T-helper 2 cell treated with Interferon-gamma antibody and Interleukin-4, amounts not matched to agents 100 ng/mL and 5 ng/mL, for 36 hours (primary cell): ENCODE measurements at regions not wholly inside any gene's neighbourhood (a gene's known extent, or its start where the extent isn't known, plus 50 kb on each side); places are given as distances from the start of the nearest gene placed in this dataset.
"Not testable (repeated sequence)": the region's sequence is repeated elsewhere in the genome, so short reads cannot be mapped to it uniquely, and the experiment has no call there.

Source experiments
- intact Hi-C: fragments of 100-400 bp; cut with micrococcal nuclease; formaldehyde crosslinking; loops from one replicate; pipeline ENCODE4 v1.15.1; 2023

DNA sequence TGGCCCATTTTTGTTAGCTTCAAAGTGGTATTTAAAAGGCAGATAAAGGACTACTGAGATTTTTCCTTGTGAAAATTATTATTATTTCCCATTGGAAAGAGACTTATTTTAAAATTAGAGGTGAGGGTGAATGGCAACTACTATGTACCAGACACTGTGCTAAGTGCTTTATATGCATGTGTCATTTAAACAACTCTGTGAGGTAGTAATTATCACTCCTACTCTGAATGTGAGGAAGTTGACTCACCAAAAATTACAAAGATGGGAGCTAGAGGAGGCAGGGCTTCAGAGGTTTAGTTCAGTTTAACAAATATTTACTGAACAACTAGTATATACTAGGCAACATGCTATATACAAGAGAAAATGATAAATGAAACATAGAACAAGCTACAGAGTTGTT, 78.2 kb downstream of the MSL3 start:
- intact Hi-C loops: no loop called here

DNA sequence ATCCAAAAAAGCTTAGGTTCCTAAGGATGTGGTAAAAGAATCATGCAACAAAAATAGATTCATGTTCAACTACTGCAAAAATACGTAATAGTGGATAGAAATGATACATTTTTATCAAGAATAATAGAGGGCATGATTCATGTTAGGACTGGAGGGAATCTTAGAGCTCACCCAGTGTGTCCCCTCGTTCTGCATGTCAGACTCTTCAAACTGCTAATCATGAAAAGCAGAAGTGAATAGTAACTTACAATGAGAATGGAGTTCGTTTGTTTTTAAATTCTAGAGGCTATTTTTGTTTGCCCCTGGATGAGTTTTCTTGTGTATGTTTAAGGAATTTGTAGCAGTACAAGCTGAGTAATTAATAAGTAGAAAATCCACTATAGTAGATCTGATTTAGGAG, 79.4 kb downstream of the MSL3 start:
- intact Hi-C loops: no loop called here

DNA sequence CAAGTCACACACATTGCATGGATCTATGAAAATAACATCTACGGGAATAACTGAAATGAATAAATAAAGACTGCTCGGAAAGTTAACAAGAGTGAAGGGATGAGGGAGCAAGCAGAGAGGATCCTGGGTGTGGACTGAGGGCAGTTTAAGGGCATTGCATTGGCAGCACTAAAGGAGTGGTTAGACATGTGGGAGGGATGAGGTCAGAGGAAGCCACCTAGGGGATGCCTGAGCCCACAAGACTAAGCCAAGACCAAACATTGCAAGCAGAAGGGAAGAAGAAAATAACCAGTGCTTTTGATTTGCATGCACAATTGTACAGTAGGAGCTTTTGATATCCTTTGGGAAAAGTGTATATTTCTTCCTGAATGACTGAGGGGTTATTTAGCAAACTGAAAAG, 106.1 kb downstream of the MSL3 start:
- intact Hi-C loops: no loop called here

DNA sequence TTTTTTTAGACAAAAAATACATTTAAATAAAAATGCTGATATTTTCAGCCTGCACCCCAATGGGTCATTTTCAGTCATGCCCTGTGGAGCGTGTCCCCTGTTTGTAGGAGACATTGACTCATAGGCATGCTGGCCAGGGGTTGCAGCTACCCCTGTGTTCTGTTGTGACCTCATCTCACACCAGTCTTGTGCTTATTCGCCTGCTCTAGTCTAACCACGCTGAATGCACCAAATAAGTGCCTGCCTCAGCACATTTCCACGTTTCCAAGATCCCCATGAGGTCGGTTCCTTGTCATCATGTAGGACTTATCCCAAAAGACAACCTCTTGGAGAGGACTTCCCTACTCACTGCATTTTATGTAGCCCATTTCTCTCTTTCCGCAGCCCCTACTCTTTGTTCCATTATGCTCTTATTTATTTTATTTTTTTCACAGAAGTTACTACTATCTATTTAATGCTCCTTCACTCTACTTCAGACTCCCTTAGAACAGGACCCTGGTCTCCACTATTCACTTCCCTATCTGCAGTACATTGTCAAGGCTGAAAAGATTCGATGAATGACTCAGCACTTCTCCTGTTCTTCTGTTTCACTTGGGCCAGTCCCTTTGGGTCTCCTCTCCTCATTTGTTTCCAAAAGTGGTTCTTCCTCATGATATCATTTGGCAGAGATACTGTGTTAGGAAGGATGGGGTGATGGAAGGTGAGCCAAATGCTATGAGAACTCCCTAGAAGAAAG, 109.7 kb downstream of the MSL3 start:
- intact Hi-C loops: no loop called here

DNA sequence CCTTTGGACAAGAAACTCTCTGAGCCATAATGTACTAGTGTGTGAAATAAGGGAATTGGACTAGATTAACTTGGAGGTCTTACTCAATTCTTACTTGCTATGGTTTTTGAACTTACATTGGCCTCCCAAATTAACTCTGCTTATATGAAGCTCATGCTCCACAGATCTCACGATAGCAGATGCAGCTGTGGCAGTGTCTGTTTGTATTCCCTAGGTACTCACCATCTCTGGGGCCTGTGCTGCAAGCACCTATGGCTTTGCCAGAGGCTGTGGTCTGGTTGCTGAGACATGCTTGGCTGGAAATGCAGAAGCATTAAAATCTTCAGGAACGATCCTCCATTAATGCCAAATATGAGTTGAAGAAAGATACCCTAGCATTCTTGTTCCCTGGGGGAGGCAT, 112.8 kb downstream of the MSL3 start:
- intact Hi-C loops: no loop called here

DNA sequence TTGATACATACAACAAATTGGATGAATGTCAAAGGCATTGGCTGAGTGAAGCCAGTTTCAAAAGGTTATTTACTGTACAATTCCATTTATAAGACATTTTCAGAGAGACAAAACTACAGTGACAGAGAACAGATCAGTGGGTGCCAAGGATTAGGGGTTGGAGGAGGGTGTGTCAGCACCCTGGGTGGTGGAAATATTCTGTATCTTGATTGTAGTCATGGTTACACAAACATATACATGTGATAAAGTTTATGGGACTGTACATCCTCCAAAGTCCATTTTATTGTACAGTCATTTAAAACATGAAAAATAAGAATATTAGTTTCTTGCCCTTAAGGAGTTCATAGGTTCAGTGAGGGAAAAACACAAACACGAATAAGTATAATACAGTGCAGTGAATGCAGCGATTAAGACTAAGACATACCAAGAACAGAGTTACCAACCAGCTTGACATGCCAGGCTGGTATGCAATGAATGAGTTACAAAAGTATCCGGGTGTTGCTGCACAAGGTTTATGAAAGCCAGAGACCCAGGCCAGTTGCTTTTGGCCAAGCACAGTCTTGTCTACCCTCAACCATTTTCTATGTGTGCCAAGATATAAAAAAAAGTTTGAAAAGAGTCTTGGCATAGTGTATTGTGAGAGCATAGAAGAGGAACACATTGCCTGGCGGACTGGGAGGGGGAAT, 123.6 kb downstream of the MSL3 start:
- intact Hi-C loops: no loop called here

DNA sequence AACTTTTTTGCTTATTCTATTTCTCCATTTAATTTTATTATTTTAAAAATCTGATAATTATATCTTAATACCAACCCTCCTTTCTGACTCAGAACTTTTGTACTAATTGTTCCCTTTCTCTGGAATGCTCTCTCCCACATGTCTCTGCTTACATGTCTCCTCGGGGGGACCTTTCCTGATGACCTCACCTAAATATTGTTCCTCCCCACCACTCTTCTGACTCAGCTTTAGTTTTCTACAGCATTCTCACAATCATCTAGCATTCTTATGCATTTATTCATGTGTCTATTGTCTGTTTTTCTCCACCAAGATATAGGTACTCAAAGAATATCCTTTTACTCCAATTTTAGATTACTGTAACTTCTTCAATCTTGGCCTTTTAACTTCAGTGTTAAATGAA, 128.7 kb downstream of the MSL3 start:
- intact Hi-C loops: no loop called here

DNA sequence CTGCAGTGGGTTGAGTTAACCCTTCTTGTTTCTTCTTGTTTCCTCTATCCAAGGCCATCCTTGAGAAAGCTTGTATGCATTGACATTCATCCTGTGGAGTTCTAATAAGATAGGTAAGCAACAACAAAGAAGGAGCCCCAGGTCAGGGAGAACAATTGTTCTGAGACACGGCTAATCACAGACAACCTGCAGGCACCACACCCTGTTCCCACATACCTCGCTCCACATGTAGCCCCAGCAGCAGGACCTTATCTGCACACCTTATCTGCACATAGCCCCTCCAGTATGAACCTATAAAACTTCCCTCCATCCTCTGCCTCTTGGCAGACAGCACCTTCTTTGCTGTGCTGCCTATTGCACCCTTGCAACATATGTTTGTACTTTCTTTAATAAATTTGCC, 129.1 kb downstream of the MSL3 start:
- intact Hi-C loops: no loop called here

DNA sequence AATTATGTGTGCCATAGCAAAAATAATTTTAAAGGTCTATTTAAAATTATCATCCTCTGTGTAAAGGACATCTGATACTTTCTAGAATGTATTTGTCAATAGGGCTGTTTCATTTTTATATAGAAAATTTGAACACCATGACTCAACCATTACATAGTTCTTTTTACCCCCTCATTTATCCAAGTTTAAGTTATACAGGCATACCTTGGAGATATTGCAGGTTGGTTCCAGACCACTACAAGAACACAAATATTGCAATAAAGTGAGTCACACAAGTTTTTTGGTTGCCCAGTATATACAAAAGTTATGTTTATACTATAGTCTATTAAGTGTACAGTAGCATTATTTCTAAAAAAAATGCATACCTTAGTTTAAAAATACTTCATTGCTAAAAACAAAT, 130.4 kb downstream of the MSL3 start:
- intact Hi-C loops: no loop called here

DNA sequence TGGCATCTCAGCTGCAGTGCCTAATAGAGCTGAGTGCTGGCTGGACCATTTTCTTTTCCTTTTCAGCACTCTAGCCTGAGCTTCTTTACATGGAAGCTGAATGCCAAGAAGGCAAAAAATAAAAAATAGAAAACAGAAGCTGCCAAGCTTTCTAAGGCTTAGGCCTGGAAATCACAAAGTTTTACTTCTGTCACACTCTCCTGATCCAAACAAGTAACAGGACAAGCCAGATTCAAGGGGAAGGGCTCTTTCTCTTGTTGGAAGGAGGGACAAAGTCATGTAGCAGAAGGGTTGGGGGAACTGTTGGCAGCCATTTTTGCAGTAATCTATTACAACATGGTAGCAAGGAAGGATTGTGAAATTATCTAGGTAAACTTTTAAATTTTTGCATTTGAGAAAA, 131.8 kb downstream of the MSL3 start:
- intact Hi-C loops: no loop called here

DNA sequence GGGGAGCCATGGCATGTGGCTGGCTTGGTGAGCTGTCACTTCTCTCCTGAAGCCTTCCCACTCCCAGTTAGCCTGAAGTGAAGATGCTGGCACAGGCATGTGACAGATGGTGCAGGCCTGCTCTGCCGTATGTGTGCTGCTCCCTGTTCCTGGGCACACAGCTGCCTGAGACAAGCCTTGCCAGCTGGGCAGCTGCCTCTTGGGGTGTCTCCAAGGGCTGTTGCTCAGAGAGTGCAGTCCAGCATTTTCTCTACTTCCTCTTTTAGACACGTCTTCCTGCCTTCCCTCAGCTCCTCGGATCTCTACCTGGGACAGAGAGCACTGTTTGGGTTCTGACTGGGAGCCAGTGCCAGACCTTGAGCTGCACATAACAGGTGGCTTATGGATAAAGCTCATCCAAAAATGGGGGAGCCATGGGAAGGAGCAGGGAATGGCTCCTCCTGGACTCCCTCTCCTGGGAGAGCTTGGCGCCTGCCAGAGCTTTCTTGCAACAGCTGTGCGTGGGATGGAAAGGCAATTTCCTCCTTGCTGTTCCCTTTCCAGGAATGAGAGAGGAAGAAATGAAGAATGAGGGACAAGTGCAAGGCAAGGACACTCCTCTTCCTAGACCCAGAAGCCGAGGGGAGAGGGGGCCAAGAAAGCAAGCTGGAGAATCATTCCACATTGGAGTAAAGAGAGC, 132.9 kb downstream of the MSL3 start:
- intact Hi-C loops: no loop called here

DNA sequence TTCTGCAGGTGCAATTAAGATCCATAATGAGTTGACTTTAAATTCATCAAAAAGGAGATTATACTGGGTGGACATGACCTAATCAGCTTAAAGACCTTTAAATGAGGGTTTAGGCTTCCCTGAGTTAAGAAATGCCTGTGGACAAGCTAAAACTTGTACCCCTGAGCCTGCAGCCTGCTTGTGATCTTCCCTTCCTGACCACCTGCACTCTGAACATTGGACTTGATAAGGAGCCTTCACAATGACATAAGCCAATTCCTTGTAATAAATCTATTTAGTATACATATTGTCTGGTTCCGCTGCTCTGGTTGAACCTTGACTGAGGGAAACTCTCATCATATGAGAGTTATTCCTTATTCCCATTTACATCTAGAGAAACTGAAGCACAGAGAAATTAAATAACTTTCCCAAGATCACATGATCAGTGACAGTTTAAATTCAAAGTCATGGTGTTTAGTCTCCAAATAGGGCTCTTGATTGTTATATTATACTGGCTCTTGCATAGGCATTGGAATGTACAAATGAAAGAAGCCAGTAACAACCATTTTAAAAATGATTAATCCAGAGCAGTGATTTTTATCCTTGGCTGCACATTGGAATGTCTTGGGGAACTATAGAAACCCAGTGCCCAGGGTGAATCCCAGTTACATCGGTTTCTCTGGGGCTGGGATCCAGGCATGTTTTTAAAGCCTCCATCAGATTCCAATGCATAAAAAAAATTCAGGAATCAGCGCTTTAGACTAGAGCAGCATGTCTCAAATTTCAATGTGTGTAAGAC, 136.1 kb downstream of the MSL3 start:
- intact Hi-C loops: no loop called here

DNA sequence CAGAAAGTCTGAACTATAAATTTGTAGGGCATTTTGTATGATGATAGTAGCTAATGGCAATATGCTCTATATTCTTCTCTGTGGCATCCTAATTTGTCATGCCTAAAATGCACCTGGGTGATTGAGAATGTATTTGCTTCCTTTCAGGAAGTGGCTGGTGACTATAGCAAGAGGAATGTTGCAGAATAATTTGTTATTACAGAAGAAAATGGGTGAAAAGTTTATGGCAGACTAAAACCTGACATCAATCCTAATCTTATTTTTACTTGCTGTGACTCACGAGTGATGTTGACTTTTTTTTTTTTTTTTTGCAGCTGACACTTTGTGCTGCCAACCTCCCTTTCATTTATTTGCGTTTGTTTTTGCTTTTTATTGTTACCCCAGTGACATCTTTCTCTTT, 141.1 kb downstream of the MSL3 start:
- intact Hi-C loops: no loop called here

DNA sequence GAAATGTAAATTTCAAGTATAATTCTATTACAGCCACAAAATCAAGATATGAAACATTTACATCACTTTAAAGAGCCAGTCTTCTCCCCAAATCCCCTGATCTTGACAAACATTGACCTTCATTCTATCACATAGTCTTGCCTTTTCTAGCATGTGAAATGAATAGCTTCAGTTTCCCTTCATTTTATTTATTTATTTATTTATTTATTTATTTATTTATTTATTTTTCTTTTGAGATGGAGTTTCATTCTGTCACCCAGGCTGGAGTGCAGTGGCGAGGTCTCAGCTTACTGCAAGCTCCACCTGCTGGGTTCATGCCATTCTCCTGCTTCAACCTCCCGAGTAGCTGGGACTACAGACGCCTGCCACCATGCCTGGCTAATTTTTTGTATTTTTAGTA, 147.9 kb downstream of the MSL3 start:
- intact Hi-C loops: not testable (repeated sequence)

DNA sequence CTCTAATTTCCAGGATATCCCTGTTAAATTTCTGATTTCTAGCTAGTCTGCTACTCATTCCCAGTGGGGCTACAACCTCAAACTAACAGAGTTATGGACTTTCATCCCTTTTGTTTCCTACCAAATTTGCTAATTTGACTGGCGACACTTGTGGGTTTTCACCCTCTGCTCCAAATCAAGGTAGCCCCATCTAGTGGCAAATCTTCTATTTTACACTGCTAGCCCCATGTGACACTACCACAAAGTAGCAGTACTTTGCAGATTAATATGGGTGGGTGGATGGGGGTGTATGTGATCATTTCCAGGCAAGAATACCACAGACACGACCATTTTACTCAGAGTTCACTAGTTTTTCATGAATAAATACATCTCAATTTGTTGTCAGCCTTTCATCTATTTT, 150.3 kb downstream of the MSL3 start:
- intact Hi-C loops: loop anchor here (1.0 to 2.0 kb wide), 2 partner anchors 122 to 375 kb away; no protein-coding TSS in a partner anchor

DNA sequence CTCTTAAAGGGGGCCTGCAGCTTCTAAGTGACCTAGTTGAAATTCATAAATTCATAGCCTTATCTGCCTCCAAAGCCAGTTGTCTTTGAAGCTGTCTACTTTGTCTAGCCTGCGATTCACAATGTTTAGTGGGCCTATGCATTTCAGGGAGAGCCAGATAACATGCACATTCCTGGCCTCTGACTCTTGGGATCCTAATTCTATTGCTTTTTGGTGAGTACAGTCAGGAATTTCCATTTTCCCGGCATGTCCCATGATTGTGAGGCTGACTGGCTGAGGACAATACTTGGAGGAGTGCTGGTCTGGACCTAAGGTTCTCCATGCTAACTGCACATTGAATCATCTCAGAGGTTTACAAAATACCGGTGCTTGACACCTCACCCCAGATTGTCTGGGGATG, 155.0 kb downstream of the MSL3 start:
- intact Hi-C loops: no loop called here

DNA sequence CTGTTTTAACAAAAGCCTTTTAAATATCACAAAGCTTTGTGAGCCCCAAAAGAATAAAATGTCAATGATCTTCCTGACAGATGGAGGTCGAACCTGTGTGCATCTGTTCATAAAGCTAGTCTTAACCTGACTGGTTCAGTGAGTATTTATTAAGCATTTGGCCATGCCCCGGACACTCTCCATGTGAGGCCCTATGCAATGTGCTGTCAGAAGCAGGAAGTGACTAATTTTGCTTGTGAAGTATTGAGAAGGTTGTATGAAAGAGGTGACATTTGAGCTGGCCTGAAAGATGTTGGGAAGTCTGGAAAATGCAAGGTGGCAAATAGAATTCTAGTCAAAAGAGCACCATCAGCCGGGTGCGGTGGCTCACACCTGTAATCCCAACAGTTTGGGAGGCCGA, 171.4 kb downstream of the MSL3 start:
- intact Hi-C loops: no loop called here

DNA sequence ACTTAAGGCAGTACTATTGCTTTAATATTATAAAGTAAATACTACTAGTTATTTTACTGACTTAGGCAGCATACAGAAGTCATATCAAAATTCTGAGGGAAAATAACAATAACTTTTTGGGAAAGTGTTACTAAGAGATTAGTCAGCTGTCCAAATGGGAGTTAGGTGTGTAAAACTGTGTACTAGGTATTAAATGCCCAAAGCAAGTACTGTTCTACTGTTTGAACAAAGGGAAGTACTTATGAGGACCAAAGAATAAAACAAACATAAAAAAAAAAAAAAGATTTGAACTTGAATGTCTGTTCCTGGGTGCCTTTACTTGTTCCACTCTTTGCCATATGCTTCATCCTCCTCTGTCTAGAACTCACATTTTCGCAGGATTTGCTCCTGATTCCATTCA, 174.4 kb downstream of the MSL3 start:
- intact Hi-C loops: no loop called here

DNA sequence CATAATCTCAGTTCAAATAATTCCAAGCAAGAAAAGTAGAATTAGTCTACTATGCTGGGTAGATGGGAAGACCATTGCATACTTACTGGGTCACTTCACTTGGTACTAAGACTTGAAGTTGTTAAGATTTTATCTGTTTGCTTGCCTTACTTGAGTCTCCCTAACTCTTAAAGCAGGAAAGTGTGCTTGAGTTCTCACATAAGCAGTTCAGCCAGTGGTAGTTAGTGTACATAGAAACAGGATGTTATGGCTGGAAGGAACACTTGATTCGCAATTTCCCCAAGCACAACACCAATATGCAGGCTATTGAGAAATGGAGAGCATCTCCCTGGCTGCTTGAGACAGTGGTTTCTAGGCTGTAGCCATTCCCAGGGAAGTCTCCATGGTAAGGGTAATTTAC, 176.1 kb downstream of the MSL3 start:
- intact Hi-C loops: no loop called here

DNA sequence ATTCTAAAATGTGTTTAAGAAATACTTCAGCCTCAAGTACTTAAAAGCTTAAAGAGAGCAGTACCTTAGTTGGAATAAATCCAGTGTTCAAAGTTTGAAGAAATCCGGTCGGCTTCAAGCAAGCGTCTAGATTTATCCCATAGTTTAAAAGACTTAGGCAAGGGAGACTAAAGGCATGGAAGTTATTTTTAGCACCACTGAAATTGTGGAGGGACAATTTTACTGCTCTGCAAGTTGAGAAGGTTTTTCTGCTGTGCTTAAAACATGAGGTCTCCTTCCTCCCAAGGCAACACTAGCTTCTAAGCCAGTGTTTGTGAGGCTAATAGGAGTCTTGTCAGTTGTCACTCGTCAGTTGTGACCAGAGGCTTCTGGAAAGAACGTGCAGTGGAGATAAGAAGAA, 183.5 kb downstream of the MSL3 start:
- intact Hi-C loops: no loop called here

DNA sequence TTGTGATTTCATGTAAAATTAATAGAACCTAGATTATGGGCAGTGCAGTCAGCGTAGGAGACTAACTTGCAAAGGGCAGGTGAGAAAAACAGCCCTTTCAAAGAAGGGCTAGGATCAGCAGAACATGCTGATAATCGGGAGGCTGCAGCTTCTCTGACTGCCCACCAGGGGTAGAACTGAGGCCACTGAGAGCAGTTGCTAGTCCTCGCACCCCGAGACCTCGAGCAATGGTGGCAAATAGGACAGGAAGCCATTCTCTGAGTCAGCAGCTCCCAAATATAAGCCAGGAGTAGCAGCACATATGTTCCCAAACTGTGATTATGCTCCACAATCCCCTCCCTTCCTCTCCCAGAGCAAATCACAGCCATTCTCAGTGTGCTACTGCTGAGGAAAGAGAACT, 186.5 kb downstream of the MSL3 start:
- intact Hi-C loops: no loop called here

DNA sequence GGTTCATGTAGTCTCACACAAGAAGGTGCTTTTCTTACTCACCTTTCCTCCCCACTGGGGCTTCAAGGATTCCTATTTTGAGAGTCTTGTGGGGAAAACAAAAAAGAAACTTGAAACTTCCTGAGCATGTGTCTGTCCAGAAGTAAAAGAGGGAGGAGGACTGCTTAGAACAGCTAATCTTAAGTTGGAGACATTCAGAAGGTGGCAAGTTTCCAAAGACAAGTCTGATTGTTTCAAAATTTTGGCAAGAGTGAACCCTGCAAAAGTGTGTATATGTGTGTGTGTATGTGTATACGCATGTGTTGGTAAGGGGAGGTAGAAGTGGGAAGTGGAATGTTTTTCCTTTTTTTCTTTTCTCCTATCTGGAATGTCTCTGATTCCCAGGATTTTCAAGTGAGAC, 189.0 kb upstream of the FRMPD4 start:
- intact Hi-C loops: no loop called here
